ENCODE measurements at regions not wholly inside any gene's neighbourhood (a gene's known extent, or its start where the extent isn't known, plus 50 kb on each side); places are given as distances from the start of the nearest gene placed in this dataset.
A peak's percentile ranks its signal among the peaks of the same experiment; 100 is the strongest.

DNA sequence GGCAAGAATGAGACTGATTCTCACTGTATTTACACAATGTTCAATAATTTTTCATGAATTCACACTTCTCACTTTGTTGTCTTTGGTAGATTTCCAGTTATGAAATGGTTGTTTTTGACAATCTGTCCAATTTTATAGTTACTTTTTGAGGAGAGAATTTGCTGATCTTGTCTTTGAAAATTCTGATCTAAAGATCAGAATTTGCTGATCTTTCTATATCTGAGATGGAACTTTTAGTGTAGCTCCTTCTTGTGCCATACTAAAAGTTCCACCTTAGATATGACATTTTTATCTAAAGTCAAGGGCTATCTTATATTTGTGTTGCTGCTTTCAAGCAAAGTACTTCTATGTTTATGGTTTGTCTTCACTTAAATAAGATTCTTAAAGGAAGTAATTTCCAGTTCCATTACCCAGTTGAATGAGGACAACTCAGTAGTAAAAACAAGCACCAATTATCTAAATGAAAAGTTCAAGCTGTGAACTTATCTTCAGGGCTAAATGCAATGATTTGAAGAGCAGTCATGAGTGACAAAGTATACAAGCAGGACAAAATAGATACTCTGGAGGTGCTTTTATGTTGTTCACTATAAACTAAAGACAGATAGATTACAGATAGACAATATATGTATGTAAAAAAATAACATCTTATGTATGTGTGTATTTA, 76.4 kb upstream of the FOXG1 start:
- Histone ChIP-seq H3K27me3 (ENCODE audit: control insufficient read depth, insufficient read depth, low read length) (no peaks in the 10 kb centered on the region), H3K4me3 (ENCODE audit: low read depth, low read length) (no peak overlapping the region), H3K36me3 (ENCODE audit: control insufficient read depth, insufficient read depth, low read length) (no peaks in the 10 kb centered on the region)
- no peak for TF ChIP-seq CTCF (IDR thresholded peaks at IDR 0.05; ENCODE audit: insufficient read depth, low read length, poor library complexity, severe bottlenecking)
- no peak for DNase-seq (ENCODE audit: low read depth)

GRCh38 chr14:28695109-28695508, 71.5 kb upstream of the FOXG1 start:
- TF ChIP-seq CTCF (IDR thresholded peaks at IDR 0.05; ENCODE audit: insufficient read depth, low read length, poor library complexity, severe bottlenecking), result no peak
- no peak overlapping the region for H3K4me3 ChIP-seq (ENCODE audit: low read depth, low read length)
- no peak for DNase-seq (ENCODE audit: low read depth)
- H3K27me3 ChIP-seq (ENCODE audit: control insufficient read depth, insufficient read depth, low read length), result no peaks in the 10 kb centered on the region
- no peaks in the 10 kb centered on the region for H3K36me3 ChIP-seq (ENCODE audit: control insufficient read depth, insufficient read depth, low read length)

DNA sequence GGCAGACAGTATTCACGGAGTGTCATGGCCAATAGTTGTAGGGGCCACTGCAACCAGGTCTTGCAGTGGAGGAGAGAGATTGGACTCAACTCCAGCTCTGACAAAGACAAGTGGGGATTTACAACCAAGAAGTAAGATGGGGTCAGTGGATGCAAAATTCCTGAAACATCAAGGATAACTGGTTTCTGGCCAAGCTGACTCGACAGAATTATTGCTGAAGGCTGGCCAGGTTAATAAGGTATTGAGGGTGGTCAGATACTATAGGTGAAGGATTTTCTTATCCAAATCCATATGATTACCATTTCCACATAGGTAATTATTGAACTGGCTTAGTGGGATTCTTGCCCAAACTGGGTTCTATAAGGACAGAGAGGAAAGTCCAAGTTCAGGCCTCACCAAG, 64.9 kb upstream of the FOXG1 start:
- DNase-seq (ENCODE audit: low read depth), result no peak
- TF ChIP-seq CTCF (IDR thresholded peaks at IDR 0.05; ENCODE audit: insufficient read depth, low read length, poor library complexity, severe bottlenecking), result no peak
- Histone ChIP-seq H3K36me3 (ENCODE audit: control insufficient read depth, insufficient read depth, low read length) (no peaks in the 10 kb centered on the region), H3K27me3 (ENCODE audit: control insufficient read depth, insufficient read depth, low read length) (no peaks in the 10 kb centered on the region), H3K4me3 (ENCODE audit: low read depth, low read length) (no peak overlapping the region)

- Histone ChIP-seq H3K27me3 (ENCODE audit: control insufficient read depth, insufficient read depth, low read length) (no peaks in the 10 kb centered on the region), H3K4me3 (ENCODE audit: low read depth, low read length) (no peak overlapping the region), H3K36me3 (ENCODE audit: control insufficient read depth, insufficient read depth, low read length) (no peaks in the 10 kb centered on the region)
- no peak for TF ChIP-seq CTCF (IDR thresholded peaks at IDR 0.05; ENCODE audit: insufficient read depth, low read length, poor library complexity, severe bottlenecking)
- DNase-seq (ENCODE audit: low read depth), result no peak
These were observed 63.1 kb upstream of the FOXG1 start for GRCh38 chr14:28703482-28703881.

- no peak for DNase-seq (ENCODE audit: low read depth)
- no peak for TF ChIP-seq CTCF (IDR thresholded peaks at IDR 0.05; ENCODE audit: insufficient read depth, low read length, poor library complexity, severe bottlenecking)
- no peak overlapping the region for H3K4me3 ChIP-seq (ENCODE audit: low read depth, low read length)
- H3K36me3 ChIP-seq (ENCODE audit: control insufficient read depth, insufficient read depth, low read length), result no peaks in the 10 kb centered on the region
- no peaks in the 10 kb centered on the region for H3K27me3 ChIP-seq (ENCODE audit: control insufficient read depth, insufficient read depth, low read length)
These were observed 62.4 kb upstream of the FOXG1 start for GRCh38 chr14:28704153-28704552.

DNA sequence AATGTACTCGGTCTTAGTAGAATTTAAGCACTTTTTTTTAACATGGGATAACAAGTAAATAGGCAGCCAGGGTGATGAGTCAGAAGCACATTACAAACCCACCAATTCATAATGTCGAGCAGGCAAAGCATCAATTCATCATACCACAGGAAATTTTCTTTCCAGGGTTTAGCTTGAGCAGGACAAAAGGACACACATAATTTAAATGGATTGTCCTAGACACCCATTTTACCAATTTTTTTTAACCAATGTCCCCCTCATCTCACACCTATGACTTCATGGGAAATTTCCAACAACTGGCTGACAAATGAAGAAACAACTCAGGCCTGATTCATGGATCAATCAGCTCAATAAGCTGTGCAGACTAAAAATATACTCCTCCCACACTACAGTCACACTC, 58.8 kb upstream of the FOXG1 start:
- Histone ChIP-seq H3K36me3 (ENCODE audit: control insufficient read depth, insufficient read depth, low read length) (no peaks in the 10 kb centered on the region), H3K27me3 (ENCODE audit: control insufficient read depth, insufficient read depth, low read length) (no peaks in the 10 kb centered on the region), H3K4me3 (ENCODE audit: low read depth, low read length) (no peak overlapping the region)
- no peak for TF ChIP-seq CTCF (IDR thresholded peaks at IDR 0.05; ENCODE audit: insufficient read depth, low read length, poor library complexity, severe bottlenecking)
- peak; percentile 14 for DNase-seq (ENCODE audit: low read depth)

Data from kidney epithelial cell (primary cell).